ENCODE measurements at regions not wholly inside any gene's neighbourhood (a gene's known extent, or its start where the extent isn't known, plus 50 kb on each side); places are given as distances from the start of the nearest gene placed in this dataset.

GRCh38 chr9:16247188-16247875 lies 623.1 kb downstream of the BNC2 start:
- Histone ChIP-seq H3K4me1 (ENCODE audit: control insufficient read depth, low read length) (no peaks in the 10 kb centered on the region), H3K27ac (ENCODE audit: low read depth, low read length) (no peak overlapping the region), H3K27me3 (ENCODE audit: control insufficient read depth, low read length) (no peaks in the 10 kb centered on the region), H3K79me2 (ENCODE audit: control insufficient read depth, low read length) (no peaks in the 10 kb centered on the region), H3K4me3 (ENCODE audit: low read length) (no peak overlapping the region), H3K4me2 (ENCODE audit: low read length) (no peak overlapping the region), H3K9me2 (replicated peaks; ENCODE audit: control insufficient read depth, low read length) (no peaks in the 10 kb centered on the region), H4K20me1 (ENCODE audit: control insufficient read depth, insufficient read depth, low read depth, low read length) (no peaks in the 10 kb centered on the region), H3F3A (ENCODE audit: control insufficient read depth, insufficient read depth) (no peaks in the 10 kb centered on the region), H3K9me3 (ENCODE audit: control insufficient read depth, insufficient read depth, low read length) (no peaks in the 10 kb centered on the region), H3K36me3 (ENCODE audit: control insufficient read depth, low read length) (no peaks in the 10 kb centered on the region)
- no peak for TF ChIP-seq CTCF (IDR thresholded peaks at IDR 0.05; ENCODE audit: low read depth, low read length, poor library complexity, severe bottlenecking)
- TF ChIP-seq EZH2phosphoT487 (IDR thresholded peaks at IDR 0.05; ENCODE audit: borderline replicate concordance, low read length) = no peak

DNA sequence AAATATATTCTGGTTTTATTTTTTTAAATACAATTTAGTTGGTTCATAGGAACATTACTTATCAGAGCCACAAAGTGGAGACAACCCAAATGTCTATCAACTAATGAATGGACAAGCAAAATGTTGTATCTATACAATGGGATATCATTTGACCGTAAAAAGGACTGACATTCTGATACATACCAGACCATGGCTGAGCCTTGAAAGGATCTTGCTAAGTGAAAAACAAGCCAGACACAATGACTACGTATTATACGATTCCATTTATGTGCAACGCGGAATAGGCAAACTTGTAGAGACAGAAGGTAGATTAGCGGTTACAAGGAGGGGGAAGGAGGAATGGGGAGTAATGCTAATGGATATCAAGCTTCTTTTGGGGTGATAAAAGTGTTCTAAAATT lies 621.6 kb downstream of the BNC2 start:
- Histone ChIP-seq H3K4me3 (ENCODE audit: low read length) (no peak overlapping the region), H3K4me2 (ENCODE audit: low read length) (no peak overlapping the region), H3K27me3 (ENCODE audit: control insufficient read depth, low read length) (no peaks in the 10 kb centered on the region), H3K4me1 (ENCODE audit: control insufficient read depth, low read length) (no peaks in the 10 kb centered on the region), H3K36me3 (ENCODE audit: control insufficient read depth, low read length) (no peaks in the 10 kb centered on the region), H3K27ac (ENCODE audit: low read depth, low read length) (no peak overlapping the region), H3F3A (ENCODE audit: control insufficient read depth, insufficient read depth) (no peaks in the 10 kb centered on the region), H3K9me2 (replicated peaks; ENCODE audit: control insufficient read depth, low read length) (no peaks in the 10 kb centered on the region), H3K79me2 (ENCODE audit: control insufficient read depth, low read length) (no peaks in the 10 kb centered on the region), H4K20me1 (ENCODE audit: control insufficient read depth, insufficient read depth, low read depth, low read length) (no peaks in the 10 kb centered on the region), H3K9me3 (ENCODE audit: control insufficient read depth, insufficient read depth, low read length) (no peaks in the 10 kb centered on the region)
- TF ChIP-seq CTCF (IDR thresholded peaks at IDR 0.05; ENCODE audit: low read depth, low read length, poor library complexity, severe bottlenecking) = no peak
- no peak for TF ChIP-seq EZH2phosphoT487 (IDR thresholded peaks at IDR 0.05; ENCODE audit: borderline replicate concordance, low read length)

DNA sequence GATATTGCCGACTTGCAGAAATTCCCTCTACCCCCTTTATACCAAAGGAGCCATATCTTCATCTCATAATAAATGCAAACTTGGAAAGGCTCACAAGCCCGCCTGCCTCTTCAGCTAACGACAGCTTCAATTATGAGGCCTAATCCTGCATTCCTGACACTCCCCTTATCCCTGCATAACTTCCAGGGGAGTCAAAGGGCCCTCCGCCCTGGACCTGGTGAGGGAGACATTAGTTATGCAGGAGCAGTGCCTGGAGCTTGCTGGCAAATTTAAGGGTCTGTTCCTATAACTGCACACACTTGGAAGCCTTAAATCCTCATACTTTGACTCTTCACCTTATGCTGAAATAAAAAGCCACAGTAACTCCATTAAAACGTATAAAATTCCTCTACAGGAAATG lies 617.9 kb downstream of the BNC2 start:
- Histone ChIP-seq H3K4me3 (ENCODE audit: low read length) (no peak overlapping the region), H3K4me2 (ENCODE audit: low read length) (no peak overlapping the region), H3F3A (ENCODE audit: control insufficient read depth, insufficient read depth) (no peaks in the 10 kb centered on the region), H4K20me1 (ENCODE audit: control insufficient read depth, insufficient read depth, low read depth, low read length) (no peaks in the 10 kb centered on the region), H3K9me3 (ENCODE audit: control insufficient read depth, insufficient read depth, low read length) (no peaks in the 10 kb centered on the region), H3K27me3 (ENCODE audit: control insufficient read depth, low read length) (no peaks in the 10 kb centered on the region), H3K9me2 (replicated peaks; ENCODE audit: control insufficient read depth, low read length) (no peaks in the 10 kb centered on the region), H3K36me3 (ENCODE audit: control insufficient read depth, low read length) (no peaks in the 10 kb centered on the region), H3K27ac (ENCODE audit: low read depth, low read length) (no peak overlapping the region), H3K79me2 (ENCODE audit: control insufficient read depth, low read length) (no peaks in the 10 kb centered on the region), H3K4me1 (ENCODE audit: control insufficient read depth, low read length) (no peaks in the 10 kb centered on the region)
- no peak for TF ChIP-seq EZH2phosphoT487 (IDR thresholded peaks at IDR 0.05; ENCODE audit: borderline replicate concordance, low read length)

DNA sequence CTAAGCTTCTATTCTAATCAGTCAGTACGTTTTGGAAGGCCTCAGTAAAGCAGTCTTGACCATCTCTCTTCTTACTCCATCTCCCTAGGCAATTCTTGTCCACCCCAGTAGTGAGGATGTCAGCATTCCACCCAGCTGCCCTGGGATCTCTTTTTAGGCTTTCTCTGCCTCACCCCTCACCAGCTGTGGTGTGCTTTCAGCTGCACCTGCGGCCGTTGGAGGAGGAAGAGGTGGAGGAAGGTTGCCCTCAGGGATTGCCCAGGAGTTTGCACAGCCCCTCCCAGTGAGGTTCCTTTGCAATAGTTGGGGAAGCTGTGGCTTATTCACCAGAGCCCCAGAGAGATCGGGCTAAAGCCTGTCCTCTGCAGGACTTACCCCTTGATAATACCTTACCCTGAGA lies 615.8 kb downstream of the BNC2 start:
- TF ChIP-seq CTCF (IDR thresholded peaks at IDR 0.05; ENCODE audit: low read depth, low read length, poor library complexity, severe bottlenecking) = no peak
- no peak for TF ChIP-seq EZH2phosphoT487 (IDR thresholded peaks at IDR 0.05; ENCODE audit: borderline replicate concordance, low read length)
- Histone ChIP-seq H3K4me3 (ENCODE audit: low read length) (no peak overlapping the region), H3K27ac (ENCODE audit: low read depth, low read length) (no peak overlapping the region), H4K20me1 (ENCODE audit: control insufficient read depth, insufficient read depth, low read depth, low read length) (no peaks in the 10 kb centered on the region), H3K9me2 (replicated peaks; ENCODE audit: control insufficient read depth, low read length) (no peaks in the 10 kb centered on the region), H3K79me2 (ENCODE audit: control insufficient read depth, low read length) (no peaks in the 10 kb centered on the region), H3K36me3 (ENCODE audit: control insufficient read depth, low read length) (no peaks in the 10 kb centered on the region), H3K4me2 (ENCODE audit: low read length) (no peak overlapping the region), H3K27me3 (ENCODE audit: control insufficient read depth, low read length) (no peaks in the 10 kb centered on the region), H3K4me1 (ENCODE audit: control insufficient read depth, low read length) (no peaks in the 10 kb centered on the region), H3K9me3 (ENCODE audit: control insufficient read depth, insufficient read depth, low read length) (no peaks in the 10 kb centered on the region), H3F3A (ENCODE audit: control insufficient read depth, insufficient read depth) (no peaks in the 10 kb centered on the region)
